Endodermal cell (in vitro differentiated cells): ENCODE measurements at regions not wholly inside any gene's neighbourhood (a gene's known extent, or its start where the extent isn't known, plus 50 kb on each side); places are given as distances from the start of the nearest gene placed in this dataset.

Experiments
- DNase-seq: peaks from one replicate; pipeline ENCODE4 v3.0.0-alpha.2; 2017
- H3K27ac ChIP-seq: 2 replicates; pipeline ENCODE4 v1.5.1; 2013; ENCODE audit warnings: mild to moderate bottlenecking, low read depth, low read length, moderate library complexity
- H3K27me3 ChIP-seq: 2 replicates; pipeline ENCODE4 v1.6.1; 2013; ENCODE audit warnings: mild to moderate bottlenecking, low read length, moderate library complexity; ENCODE audit not compliant: insufficient read depth, control insufficient read depth, poor library complexity, severe bottlenecking
- H3K36me3 ChIP-seq: 2 replicates; pipeline ENCODE4 v1.7.0; 2013; ENCODE audit warnings: mild to moderate bottlenecking, low read length, moderate library complexity; ENCODE audit not compliant: control insufficient read depth, insufficient read depth
- H3K4me1 ChIP-seq: one replicate; pipeline ENCODE4 v1.7.0; 2013; ENCODE audit warnings: low read length; ENCODE audit not compliant: control insufficient read depth, insufficient read depth
- H3K4me3 ChIP-seq: 2 replicates; pipeline ENCODE4 v1.5.1; 2013; ENCODE audit warnings: mild to moderate bottlenecking, low read length, moderate library complexity
- H3K9ac ChIP-seq: 2 replicates; pipeline ENCODE4 v1.6.1; 2013; ENCODE audit warnings: mild to moderate bottlenecking, low read length, moderate library complexity; ENCODE audit not compliant: poor library complexity, severe bottlenecking; ENCODE audit errors: extremely low read depth
- H3K9me3 ChIP-seq: 2 replicates; pipeline ENCODE4 v1.6.1; 2013; ENCODE audit warnings: mild to moderate bottlenecking, low read length, moderate library complexity; ENCODE audit not compliant: control insufficient read depth
- H3K27ac Mint-ChIP-seq: 2 replicates; pipeline ENCODE4 v1.8.0; 2020; ENCODE audit warnings: mixed read lengths
- H3K27me3 Mint-ChIP-seq: 2 replicates; pipeline ENCODE4 v1.8.0; 2021; ENCODE audit warnings: mild to moderate bottlenecking, mixed read lengths; ENCODE audit not compliant: insufficient read depth
- H3K36me3 Mint-ChIP-seq: 2 replicates; pipeline ENCODE4 v1.8.0; 2020; ENCODE audit warnings: low read depth, mixed read lengths
- H3K4me1 Mint-ChIP-seq: 2 replicates; pipeline ENCODE4 v1.8.0; 2020; ENCODE audit warnings: mixed read lengths
- H3K4me3 Mint-ChIP-seq: 2 replicates; pipeline ENCODE4 v1.8.0; 2020; ENCODE audit warnings: mild to moderate bottlenecking, moderate library complexity, mixed read lengths
- H3K9me3 Mint-ChIP-seq: 2 replicates; pipeline ENCODE4 v1.8.0; 2020; ENCODE audit warnings: mild to moderate bottlenecking, mixed read lengths
- CTCF ChIP-seq: fragments of 200-600 bp; sonication (generic); conservative IDR thresholded peaks from 2 replicates; pipeline ENCODE4 v1.5.0; 2021; ENCODE audit warnings: antibody characterized with exemption, mild to moderate bottlenecking
- whole genome bisulfite sequencing, 2 experiments: methylation state at CpG; one replicate each; pipeline versions ENCODE4 v1.1.5 to v1.1.7; 2013; ENCODE audit warnings: missing lambda C conversion rate in 2 of 2, mixed read lengths in 1 of 2; ENCODE audit not compliant: insufficient coverage in 1 of 2, insufficient read length in 1 of 2; 5-methylcytosine and 5-hydroxymethylcytosine counted together

- Mint-ChIP-seq H3K4me3 (no peak overlapping the region), H3K36me3 (no peaks in the 10 kb centered on the region), H3K9me3 (no peaks in the 10 kb centered on the region), H3K27me3 (peaks cover 1% of the 10 kb centered on the region), H3K27ac (no peak overlapping the region), H3K4me1 (no peaks in the 10 kb centered on the region)
- DNase-seq: no peak
- 91 to 95% methylated on average over 4 to 7 of the region's 7 CpGs for WGBS, 2 experiments
- no peak overlapping the region for H3K9ac ChIP-seq
- no peaks in the 10 kb centered on the region for H3K27me3 ChIP-seq
- no peak for TF ChIP-seq CTCF
- no peaks in the 10 kb centered on the region for H3K4me1 ChIP-seq
- no peaks in the 10 kb centered on the region for H3K9me3 ChIP-seq
- H3K36me3 ChIP-seq: no peaks in the 10 kb centered on the region
- H3K27ac ChIP-seq: no peak overlapping the region
- H3K4me3 ChIP-seq: no peak overlapping the region
Measured at GRCh38 chr5:74199436-74200210, 440.9 kb downstream of the ENC1 start.

DNA sequence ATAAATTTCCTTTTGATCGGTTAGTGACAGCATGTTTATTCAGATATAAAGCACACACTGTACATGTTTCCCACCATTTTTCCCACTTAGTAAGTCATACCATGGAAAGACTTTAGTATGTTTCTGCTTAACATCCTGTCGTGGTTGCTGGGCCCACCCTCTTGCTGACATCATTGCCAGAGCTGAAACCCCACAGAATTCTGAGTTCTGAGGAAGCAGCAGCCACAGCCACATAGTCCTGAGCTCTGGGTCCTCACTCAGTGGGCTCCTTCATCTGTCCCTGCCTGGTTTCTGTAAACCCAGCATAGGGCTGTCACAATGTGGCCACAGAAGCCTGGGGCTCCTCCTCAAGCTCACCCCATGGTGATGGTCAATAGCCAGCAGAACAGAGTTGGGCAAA, 441.5 kb downstream of the ENC1 start:
- Histone ChIP-seq H3K36me3 (no peaks in the 10 kb centered on the region), H3K27me3 (no peaks in the 10 kb centered on the region), H3K4me1 (no peaks in the 10 kb centered on the region), H3K27ac (no peak overlapping the region), H3K9ac (no peak overlapping the region), H3K9me3 (no peaks in the 10 kb centered on the region), H3K4me3 (no peak overlapping the region)
- Mint-ChIP-seq H3K27me3 (peaks cover 1% of the 10 kb centered on the region), H3K4me1 (no peaks in the 10 kb centered on the region), H3K27ac (no peak overlapping the region), H3K4me3 (no peak overlapping the region), H3K9me3 (no peaks in the 10 kb centered on the region), H3K36me3 (no peaks in the 10 kb centered on the region)
- no peak for DNase-seq
- no peak for TF ChIP-seq CTCF
- WGBS, 2 experiments: 80 to 81% methylated on average over 2 of the region's 2 CpGs

DNA sequence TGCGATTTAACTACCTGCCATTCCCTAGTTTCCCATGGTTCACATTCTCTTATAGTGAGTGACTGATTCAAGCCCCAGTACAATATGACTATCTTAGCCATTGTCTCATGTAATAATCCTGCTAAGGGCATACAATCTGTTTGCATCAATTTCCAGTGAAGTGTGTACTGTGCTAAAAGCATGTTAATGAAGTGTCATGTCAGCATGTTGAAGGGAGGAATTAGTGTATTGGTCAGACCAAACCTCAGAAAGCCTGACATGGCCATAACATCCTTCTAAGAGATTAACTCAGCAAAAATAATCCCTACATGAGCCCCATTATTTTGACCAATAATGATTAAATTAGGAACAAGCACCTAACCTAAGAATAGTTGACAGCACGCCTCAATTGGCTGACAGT, 442.4 kb downstream of the ENC1 start:
- H3K36me3 Mint-ChIP-seq: no peaks in the 10 kb centered on the region
- H3K27ac Mint-ChIP-seq: no peak overlapping the region
- H3K36me3 ChIP-seq: no peaks in the 10 kb centered on the region
- no peak overlapping the region for H3K4me3 Mint-ChIP-seq
- no peaks in the 10 kb centered on the region for H3K27me3 ChIP-seq
- H3K4me1 Mint-ChIP-seq: no peaks in the 10 kb centered on the region
- no peaks in the 10 kb centered on the region for H3K4me1 ChIP-seq
- DNase-seq: no peak
- H3K9me3 ChIP-seq: no peaks in the 10 kb centered on the region
- no peak overlapping the region for H3K9ac ChIP-seq
- WGBS, 2 experiments: 98 to 100% methylated on average over 1 to 2 of the region's 2 CpGs
- H3K27me3 Mint-ChIP-seq: peaks cover 1% of the 10 kb centered on the region
- H3K27ac ChIP-seq: no peak overlapping the region
- no peak for TF ChIP-seq CTCF
- H3K4me3 ChIP-seq: no peak overlapping the region
- no peaks in the 10 kb centered on the region for H3K9me3 Mint-ChIP-seq
